ENCODE measurements at regions not wholly inside any gene's neighbourhood (a gene's known extent, or its start where the extent isn't known, plus 50 kb on each side); places are given as distances from the start of the nearest gene placed in this dataset.

DNA sequence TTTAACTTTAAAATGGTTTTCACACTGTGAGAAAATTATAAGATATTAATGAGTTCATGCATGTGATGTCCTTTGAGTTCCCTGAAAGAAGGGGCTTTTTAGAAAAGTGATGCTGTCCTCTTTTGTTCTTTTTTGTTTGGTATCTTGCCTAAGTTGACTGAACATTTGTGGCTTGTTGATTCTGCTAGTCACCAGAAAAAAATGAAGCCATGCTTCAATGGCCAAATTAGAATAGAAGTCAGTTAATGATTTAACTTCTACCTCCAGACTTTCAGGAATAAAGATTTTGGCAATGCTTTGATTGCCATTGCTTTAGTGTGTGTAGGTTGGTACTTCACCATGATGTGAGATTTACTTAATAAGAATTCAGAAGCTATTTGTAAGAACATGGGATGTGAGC lies 260.6 kb upstream of the NECTIN3 start:
- Mint-ChIP-seq H3K27ac (ENCODE audit: unreplicated experiment) (no peak overlapping the region), H3K4me1 (ENCODE audit: low read depth, unreplicated experiment) (no peaks in the 10 kb centered on the region)

DNA sequence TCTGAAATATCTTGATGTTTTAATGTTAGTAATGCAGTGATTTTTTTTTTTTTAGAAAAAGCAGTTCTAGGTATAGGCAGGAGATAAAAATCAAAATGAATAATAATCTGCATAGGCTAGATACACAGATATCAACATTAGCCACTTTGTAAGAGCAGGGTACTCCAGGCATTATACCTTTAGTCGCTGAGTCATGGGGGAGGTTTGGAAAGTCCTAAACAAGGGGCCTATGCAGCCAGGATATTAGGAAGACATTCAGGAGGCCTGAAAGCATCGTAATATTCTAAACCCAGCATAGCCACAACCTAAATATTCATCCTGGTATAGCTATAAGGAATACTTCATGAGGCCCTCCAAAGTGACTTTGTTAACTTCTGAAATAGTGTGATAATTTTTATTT lies 258.1 kb upstream of the NECTIN3 start:
- TF ChIP-seq, protein P1, sequence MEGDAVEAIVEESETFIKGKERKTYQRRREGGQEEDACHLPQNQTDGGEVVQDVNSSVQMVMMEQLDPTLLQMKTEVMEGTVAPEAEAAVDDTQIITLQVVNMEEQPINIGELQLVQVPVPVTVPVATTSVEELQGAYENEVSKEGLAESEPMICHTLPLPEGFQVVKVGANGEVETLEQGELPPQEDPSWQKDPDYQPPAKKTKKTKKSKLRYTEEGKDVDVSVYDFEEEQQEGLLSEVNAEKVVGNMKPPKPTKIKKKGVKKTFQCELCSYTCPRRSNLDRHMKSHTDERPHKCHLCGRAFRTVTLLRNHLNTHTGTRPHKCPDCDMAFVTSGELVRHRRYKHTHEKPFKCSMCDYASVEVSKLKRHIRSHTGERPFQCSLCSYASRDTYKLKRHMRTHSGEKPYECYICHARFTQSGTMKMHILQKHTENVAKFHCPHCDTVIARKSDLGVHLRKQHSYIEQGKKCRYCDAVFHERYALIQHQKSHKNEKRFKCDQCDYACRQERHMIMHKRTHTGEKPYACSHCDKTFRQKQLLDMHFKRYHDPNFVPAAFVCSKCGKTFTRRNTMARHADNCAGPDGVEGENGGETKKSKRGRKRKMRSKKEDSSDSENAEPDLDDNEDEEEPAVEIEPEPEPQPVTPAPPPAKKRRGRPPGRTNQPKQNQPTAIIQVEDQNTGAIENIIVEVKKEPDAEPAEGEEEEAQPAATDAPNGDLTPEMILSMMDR (IDR thresholded peaks at IDR 0.05; ENCODE audit: partially characterized antibody, unreplicated experiment) = no peak
- no peak for DNase-seq
- Mint-ChIP-seq H3K4me1 (ENCODE audit: low read depth, unreplicated experiment) (no peaks in the 10 kb centered on the region), H3K36me3 (ENCODE audit: unreplicated experiment) (no peaks in the 10 kb centered on the region), H3K27me3 (ENCODE audit: unreplicated experiment) (no peaks in the 10 kb centered on the region), H3K9me3 (ENCODE audit: unreplicated experiment) (no peaks in the 10 kb centered on the region), H3K4me3 (ENCODE audit: unreplicated experiment) (no peak overlapping the region), H3K27ac (ENCODE audit: unreplicated experiment) (no peak overlapping the region)

More for the DNA sequence above, 260.6 kb upstream of the NECTIN3 start:
- TF ChIP-seq, protein P1 (IDR thresholded peaks at IDR 0.05; ENCODE audit: partially characterized antibody, unreplicated experiment) = no peak
- Mint-ChIP-seq H3K9me3 (ENCODE audit: unreplicated experiment) (no peaks in the 10 kb centered on the region), H3K27me3 (ENCODE audit: unreplicated experiment) (no peaks in the 10 kb centered on the region), H3K4me3 (ENCODE audit: unreplicated experiment) (no peak overlapping the region), H3K36me3 (ENCODE audit: unreplicated experiment) (no peaks in the 10 kb centered on the region)
- DNase-seq = no peak

DNA sequence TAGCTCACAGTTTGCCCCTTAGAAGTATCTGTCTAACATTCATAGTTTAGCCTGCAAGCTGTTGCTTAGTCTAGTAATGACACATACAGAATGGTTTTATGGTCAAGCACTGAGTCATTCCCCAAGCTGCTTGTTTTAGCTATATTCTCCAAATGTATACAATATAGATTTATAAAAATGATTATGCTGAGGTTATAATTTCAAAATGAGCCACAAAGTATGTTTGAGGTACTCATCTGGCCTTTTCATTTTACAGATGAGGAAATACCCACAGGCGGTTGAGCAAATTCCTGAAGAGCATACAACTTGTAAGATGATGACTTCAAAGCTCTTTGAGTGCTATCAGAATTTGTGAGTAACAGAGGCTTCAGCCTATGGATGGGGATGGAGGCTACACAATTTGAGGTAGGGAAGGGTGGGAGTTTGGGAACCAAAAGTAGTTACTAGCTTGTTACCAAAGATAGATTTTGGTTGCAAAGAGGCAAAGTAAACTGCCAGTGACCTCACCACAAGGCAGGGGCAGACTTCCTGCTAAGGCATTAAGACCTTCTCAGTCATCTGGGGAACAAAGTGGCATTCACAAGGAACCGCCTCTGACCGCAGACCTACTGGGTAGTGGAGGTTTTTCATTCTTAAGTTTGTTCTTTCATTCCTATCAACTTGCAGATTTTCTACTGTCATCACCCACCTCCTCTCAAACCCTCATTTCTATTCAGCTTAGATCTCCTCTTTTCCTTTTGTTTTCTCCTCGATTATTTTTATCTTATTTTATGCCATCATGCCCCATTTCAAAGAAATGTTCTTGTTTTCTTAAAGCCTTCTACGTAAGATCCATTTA lies 257.2 kb upstream of the NECTIN3 start:
- H3K27ac Mint-ChIP-seq (ENCODE audit: unreplicated experiment) = no peak overlapping the region
- H3K36me3 Mint-ChIP-seq (ENCODE audit: unreplicated experiment) = no peaks in the 10 kb centered on the region
- no peaks in the 10 kb centered on the region for H3K4me1 Mint-ChIP-seq (ENCODE audit: low read depth, unreplicated experiment)
- TF ChIP-seq, protein P1 (IDR thresholded peaks at IDR 0.05; ENCODE audit: partially characterized antibody, unreplicated experiment) = no peak
- H3K27me3 Mint-ChIP-seq (ENCODE audit: unreplicated experiment) = no peaks in the 10 kb centered on the region
- H3K4me3 Mint-ChIP-seq (ENCODE audit: unreplicated experiment) = no peak overlapping the region
- DNase-seq = no peak
- no peaks in the 10 kb centered on the region for H3K9me3 Mint-ChIP-seq (ENCODE audit: unreplicated experiment)

DNA sequence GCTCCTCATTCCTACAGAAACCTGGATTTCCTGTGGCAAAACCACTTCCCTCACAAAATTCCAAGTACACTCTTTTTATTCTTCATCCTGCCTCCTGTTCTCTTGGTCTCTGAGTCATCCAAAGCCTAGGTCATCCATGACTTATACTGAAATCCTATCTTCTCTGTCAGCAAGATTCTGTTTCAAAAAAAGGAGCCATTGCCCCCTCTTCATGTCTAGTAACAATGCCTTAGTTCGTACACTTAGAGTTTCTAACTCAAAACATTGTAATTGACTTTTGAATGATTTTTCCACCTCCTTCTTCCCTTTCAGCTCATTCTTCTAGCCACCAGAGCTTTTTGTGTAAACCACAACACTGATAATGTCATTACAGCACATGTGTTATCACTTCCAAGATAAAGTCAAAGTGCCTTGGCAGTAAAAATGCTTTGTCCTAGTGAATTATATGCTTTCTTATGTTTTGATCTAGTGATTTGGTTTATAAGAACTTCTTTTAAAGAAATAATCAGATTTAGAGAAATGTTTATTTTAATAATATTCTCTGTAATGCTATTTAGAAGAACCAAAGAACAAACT lies 256.5 kb upstream of the NECTIN3 start:
- no peaks in the 10 kb centered on the region for H3K27me3 Mint-ChIP-seq (ENCODE audit: unreplicated experiment)
- no peaks in the 10 kb centered on the region for H3K36me3 Mint-ChIP-seq (ENCODE audit: unreplicated experiment)
- no peak for DNase-seq
- no peaks in the 10 kb centered on the region for H3K4me1 Mint-ChIP-seq (ENCODE audit: low read depth, unreplicated experiment)
- no peaks in the 10 kb centered on the region for H3K9me3 Mint-ChIP-seq (ENCODE audit: unreplicated experiment)
- TF ChIP-seq, protein P1 (IDR thresholded peaks at IDR 0.05; ENCODE audit: partially characterized antibody, unreplicated experiment) = no peak
- no peak overlapping the region for H3K4me3 Mint-ChIP-seq (ENCODE audit: unreplicated experiment)
- H3K27ac Mint-ChIP-seq (ENCODE audit: unreplicated experiment) = no peak overlapping the region

DNA sequence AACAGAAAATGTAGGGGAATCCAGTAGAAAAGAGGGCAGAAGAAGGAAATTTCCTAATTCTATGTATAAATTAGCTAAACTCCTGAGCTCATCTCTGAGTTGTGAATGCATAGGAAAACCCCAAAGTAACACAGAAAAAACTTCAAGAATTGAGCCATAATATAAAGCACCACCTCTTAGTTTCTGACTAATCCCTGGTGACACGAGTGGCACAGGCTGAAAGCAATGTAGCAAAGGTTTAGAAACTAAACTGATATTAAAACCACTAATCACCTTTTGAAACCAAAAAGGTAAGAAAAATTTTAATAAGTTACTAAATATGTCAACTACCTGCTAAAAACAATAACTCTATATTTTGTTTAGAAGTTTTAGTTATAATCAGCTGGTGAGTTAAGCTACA lies 255.6 kb upstream of the NECTIN3 start:
- no peaks in the 10 kb centered on the region for H3K4me1 Mint-ChIP-seq (ENCODE audit: low read depth, unreplicated experiment)

More for the DNA sequence above, 255.6 kb upstream of the NECTIN3 start:
- Mint-ChIP-seq H3K27ac (ENCODE audit: unreplicated experiment) (no peak overlapping the region), H3K9me3 (ENCODE audit: unreplicated experiment) (no peaks in the 10 kb centered on the region), H3K36me3 (ENCODE audit: unreplicated experiment) (no peaks in the 10 kb centered on the region), H3K4me3 (ENCODE audit: unreplicated experiment) (no peak overlapping the region), H3K27me3 (ENCODE audit: unreplicated experiment) (no peaks in the 10 kb centered on the region)
- DNase-seq = no peak
- TF ChIP-seq, protein P1 (IDR thresholded peaks at IDR 0.05; ENCODE audit: partially characterized antibody, unreplicated experiment) = no peak
